GM18909 (cell line): ENCODE measurements at regions not wholly inside any gene's neighbourhood (a gene's known extent, or its start where the extent isn't known, plus 50 kb on each side); places are given as distances from the start of the nearest gene placed in this dataset.

Experiments
- ATAC-seq: cut with Tn5 transposase; IDR thresholded peaks from one replicate; pipeline ENCODE4 v1.9.1; 2021; ENCODE audit warnings: mild to moderate bottlenecking; ENCODE audit not compliant: unreplicated experiment, poor library complexity

- no peak for ATAC-seq
These were observed 1478.6 kb upstream of the ACVR2A start for GRCh38 chr2:146366276-146366675.

- ATAC-seq = no peak
These were observed 1479.8 kb upstream of the ACVR2A start for GRCh38 chr2:146365041-146365440.

GRCh38 chr2:146363731-146364130, 1481.1 kb upstream of the ACVR2A start:
- no peak for ATAC-seq

GRCh38 chr2:146351689-146352088, 1493.1 kb upstream of the ACVR2A start:
- ATAC-seq = no peak

- ATAC-seq = no peak
These were observed 1495.5 kb upstream of the ACVR2A start for GRCh38 chr2:146349334-146349733.

- ATAC-seq = no peak
These were observed 1519.9 kb upstream of the ACVR2A start for GRCh38 chr2:146324951-146325350.

GRCh38 chr2:146323564-146323963, 1521.3 kb upstream of the ACVR2A start:
- no peak for ATAC-seq

GRCh38 chr2:146321175-146321574, 1523.7 kb upstream of the ACVR2A start:
- ATAC-seq = no peak

- no peak for ATAC-seq
These were observed 1526.9 kb upstream of the ACVR2A start for GRCh38 chr2:146317959-146318358.

- no peak for ATAC-seq
These were observed 1531.9 kb upstream of the ACVR2A start for GRCh38 chr2:146312899-146313298.

- no peak for ATAC-seq
These were observed 1539.7 kb upstream of the ACVR2A start for GRCh38 chr2:146305164-146305563.

GRCh38 chr2:146301287-146301686, 1543.5 kb upstream of the ACVR2A start:
- no peak for ATAC-seq

- no peak for ATAC-seq
These were observed 1549.7 kb upstream of the ACVR2A start for GRCh38 chr2:146295080-146295670.

GRCh38 chr2:146287281-146287680, 1557.5 kb upstream of the ACVR2A start:
- no peak for ATAC-seq

GRCh38 chr2:146278881-146279280, 1565.9 kb upstream of the ACVR2A start:
- ATAC-seq = no peak

- no peak for ATAC-seq
These were observed 1573.5 kb upstream of the ACVR2A start for GRCh38 chr2:146271131-146271831.

- ATAC-seq = no peak
These were observed 1574.2 kb upstream of the ACVR2A start for GRCh38 chr2:146270618-146271017.

- no peak for ATAC-seq
These were observed 1577.7 kb upstream of the ACVR2A start for GRCh38 chr2:146267093-146267492.

- no peak for ATAC-seq
These were observed 1579.2 kb upstream of the ACVR2A start for GRCh38 chr2:146265656-146266055.

GRCh38 chr2:146262606-146263005, 1582.2 kb upstream of the ACVR2A start:
- ATAC-seq = no peak

- ATAC-seq = no peak
These were observed 1584.3 kb upstream of the ACVR2A start for GRCh38 chr2:146260551-146260950.

- ATAC-seq = no peak
These were observed 1585.0 kb upstream of the ACVR2A start for GRCh38 chr2:146259816-146260215.
